Osteoblast (primary cell): ENCODE measurements at regions not wholly inside any gene's neighbourhood (a gene's known extent, or its start where the extent isn't known, plus 50 kb on each side); places are given as distances from the start of the nearest gene placed in this dataset.

Source experiments
- DNase-seq: peaks from one replicate; pipeline ENCODE4 v3.0.0; 2011; ENCODE audit warnings: low spot score, mixed read lengths; ENCODE audit not compliant: insufficient read length; ENCODE audit errors: missing footprints
- H2AFZ ChIP-seq: 2 replicates; pipeline ENCODE4 v1.6.0; 2011; ENCODE audit warnings: mild to moderate bottlenecking, low read length
- H3K27ac ChIP-seq: 2 replicates; pipeline ENCODE4 v1.5.1; 2011; ENCODE audit warnings: mild to moderate bottlenecking, low read depth, low read length, moderate library complexity
- H3K27me3 ChIP-seq: 2 replicates; pipeline ENCODE4 v1.6.0; 2012; ENCODE audit warnings: mild to moderate bottlenecking, control low read depth, inconsistent platforms, low read length, moderate library complexity; ENCODE audit not compliant: insufficient read depth
- H3K36me3 ChIP-seq: 2 replicates; pipeline ENCODE4 v1.5.1; 2011; ENCODE audit warnings: mild to moderate bottlenecking, low read length, control low read depth, moderate library complexity; ENCODE audit not compliant: insufficient read depth
- H3K4me1 ChIP-seq: 2 replicates; pipeline ENCODE4 v1.5.1; 2011; ENCODE audit warnings: mild to moderate bottlenecking, low read length, control low read depth, moderate library complexity; ENCODE audit not compliant: insufficient read depth
- H3K4me2 ChIP-seq: 2 replicates; pipeline ENCODE4 v1.6.0; 2011; ENCODE audit warnings: mild to moderate bottlenecking, low read length; ENCODE audit not compliant: insufficient read depth
- H3K4me3 ChIP-seq: fragments of 200-600 bp; sonication (generic); 3 replicates; pipeline ENCODE4 v1.5.1; 2012; ENCODE audit warnings: mild to moderate bottlenecking, low read length, inconsistent platforms; ENCODE audit not compliant: insufficient read depth
- H3K79me2 ChIP-seq: 2 replicates; pipeline ENCODE4 v1.6.0; 2012; ENCODE audit warnings: mild to moderate bottlenecking, low read length, control low read depth, inconsistent platforms; ENCODE audit not compliant: insufficient read depth
- H3K9me3 ChIP-seq: 2 replicates; pipeline ENCODE4 v1.5.1; 2011; ENCODE audit warnings: low read depth, low read length, control low read depth
- H4K20me1 ChIP-seq: 2 replicates; pipeline ENCODE4 v1.6.0; 2012; ENCODE audit warnings: mild to moderate bottlenecking, low read length, control low read depth; ENCODE audit not compliant: insufficient read depth
- TF ChIP-seq, protein P1 (sequence below): IDR thresholded peaks from 2 replicates; pipeline ENCODE4 v1.5.1; 2011; ENCODE audit warnings: mild to moderate bottlenecking, low read depth, low read length, moderate library complexity; ENCODE audit errors: extremely low read depth

DNA sequence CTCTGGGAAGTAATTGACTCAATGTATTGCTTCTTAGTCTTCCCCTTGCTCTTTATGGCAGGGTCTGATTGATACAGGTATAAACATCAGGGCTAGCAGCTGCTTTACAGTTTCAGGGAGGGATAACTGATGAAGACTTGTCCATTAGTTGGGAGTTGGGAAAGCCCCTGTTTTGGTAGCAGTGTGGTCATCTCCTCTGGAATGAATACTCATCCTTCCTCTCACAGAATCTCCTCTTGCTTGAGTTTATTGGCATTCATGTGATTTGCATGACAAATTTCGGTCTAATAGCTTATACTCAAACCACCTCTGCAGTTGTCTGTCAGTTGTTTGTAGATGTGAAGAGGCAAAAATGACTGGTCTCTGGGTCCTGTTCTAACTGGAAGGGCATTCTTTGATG is 79.7 kb downstream of the FAT3 start:
- TF ChIP-seq, protein P1, sequence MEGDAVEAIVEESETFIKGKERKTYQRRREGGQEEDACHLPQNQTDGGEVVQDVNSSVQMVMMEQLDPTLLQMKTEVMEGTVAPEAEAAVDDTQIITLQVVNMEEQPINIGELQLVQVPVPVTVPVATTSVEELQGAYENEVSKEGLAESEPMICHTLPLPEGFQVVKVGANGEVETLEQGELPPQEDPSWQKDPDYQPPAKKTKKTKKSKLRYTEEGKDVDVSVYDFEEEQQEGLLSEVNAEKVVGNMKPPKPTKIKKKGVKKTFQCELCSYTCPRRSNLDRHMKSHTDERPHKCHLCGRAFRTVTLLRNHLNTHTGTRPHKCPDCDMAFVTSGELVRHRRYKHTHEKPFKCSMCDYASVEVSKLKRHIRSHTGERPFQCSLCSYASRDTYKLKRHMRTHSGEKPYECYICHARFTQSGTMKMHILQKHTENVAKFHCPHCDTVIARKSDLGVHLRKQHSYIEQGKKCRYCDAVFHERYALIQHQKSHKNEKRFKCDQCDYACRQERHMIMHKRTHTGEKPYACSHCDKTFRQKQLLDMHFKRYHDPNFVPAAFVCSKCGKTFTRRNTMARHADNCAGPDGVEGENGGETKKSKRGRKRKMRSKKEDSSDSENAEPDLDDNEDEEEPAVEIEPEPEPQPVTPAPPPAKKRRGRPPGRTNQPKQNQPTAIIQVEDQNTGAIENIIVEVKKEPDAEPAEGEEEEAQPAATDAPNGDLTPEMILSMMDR, result no peak
- DNase-seq, result no peak
- Histone ChIP-seq H3K4me1 (no peaks in the 10 kb centered on the region), H3K27me3 (peaks cover 2% of the 10 kb centered on the region), H3K4me2 (no peak overlapping the region), H3K4me3 (no peak overlapping the region), H3K9me3 (no peaks in the 10 kb centered on the region), H4K20me1 (no peaks in the 10 kb centered on the region), H3K36me3 (no peaks in the 10 kb centered on the region), H3K79me2 (no peaks in the 10 kb centered on the region), H3K27ac (no peak overlapping the region), H2AFZ (no peak overlapping the region)

DNA sequence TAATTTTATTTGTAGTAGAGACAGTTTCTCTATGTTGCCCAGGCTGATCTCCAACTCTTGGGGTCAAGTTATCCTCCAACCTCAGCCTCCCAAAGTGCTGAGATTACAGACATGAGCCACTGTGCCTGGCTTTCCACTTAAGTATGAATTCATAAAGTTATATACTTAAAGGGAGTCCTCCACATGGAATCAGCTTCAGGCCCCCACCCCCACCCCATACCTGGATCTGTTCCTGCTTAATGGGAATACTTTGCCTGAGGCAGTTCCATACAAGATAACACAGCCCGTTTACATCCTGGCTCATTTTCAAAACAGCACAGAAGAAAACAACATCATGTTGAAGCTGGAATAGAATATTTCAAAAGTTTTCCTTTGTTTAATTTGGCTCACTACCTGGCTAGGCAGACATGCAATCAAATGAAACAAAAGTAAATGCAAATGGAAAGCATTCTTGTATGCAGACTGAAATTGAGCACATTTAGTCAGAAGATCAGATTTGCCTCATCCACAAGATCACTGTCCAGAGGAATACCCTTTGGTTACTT is 82.4 kb downstream of the FAT3 start:
- peaks cover 2% of the 10 kb centered on the region for H3K27me3 ChIP-seq
- TF ChIP-seq, protein P1, result no peak
- no peaks in the 10 kb centered on the region for H3K4me1 ChIP-seq
- no peaks in the 10 kb centered on the region for H4K20me1 ChIP-seq
- no peaks in the 10 kb centered on the region for H3K36me3 ChIP-seq
- no peaks in the 10 kb centered on the region for H3K79me2 ChIP-seq
- no peaks in the 10 kb centered on the region for H3K9me3 ChIP-seq
- no peak overlapping the region for H3K4me2 ChIP-seq
- H3K27ac ChIP-seq, result no peak overlapping the region
- no peak overlapping the region for H2AFZ ChIP-seq
- H3K4me3 ChIP-seq, result no peak overlapping the region
- DNase-seq, result no peak

DNA sequence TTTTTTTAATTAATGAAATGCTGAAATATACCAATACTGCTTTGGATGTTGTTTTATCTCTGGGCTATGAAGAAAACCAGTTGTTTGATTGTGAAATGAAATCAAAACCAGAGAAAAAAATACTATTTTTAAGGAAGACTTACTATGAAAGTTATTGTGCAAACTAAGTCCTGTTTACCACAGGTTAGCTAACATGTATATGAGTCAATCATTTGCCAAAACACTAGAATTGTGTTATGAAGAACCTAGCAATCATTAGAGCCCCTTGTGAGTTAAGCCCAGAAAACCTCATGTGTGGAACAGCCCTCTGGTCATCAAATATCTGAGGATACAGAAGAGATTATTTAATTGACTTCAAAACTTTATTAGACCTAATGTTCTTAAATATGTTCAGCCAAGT is 83.7 kb downstream of the FAT3 start:
- H3K4me1 ChIP-seq, result no peaks in the 10 kb centered on the region
- H3K36me3 ChIP-seq, result no peaks in the 10 kb centered on the region
- no peaks in the 10 kb centered on the region for H3K79me2 ChIP-seq
- H3K4me3 ChIP-seq, result no peak overlapping the region
- H3K4me2 ChIP-seq, result no peak overlapping the region
- H4K20me1 ChIP-seq, result no peaks in the 10 kb centered on the region
- peaks cover 2% of the 10 kb centered on the region for H3K27me3 ChIP-seq
- TF ChIP-seq, protein P1, result no peak
- no peak for DNase-seq
- no peak overlapping the region for H3K27ac ChIP-seq
- no peak overlapping the region for H2AFZ ChIP-seq
- no peaks in the 10 kb centered on the region for H3K9me3 ChIP-seq

DNA sequence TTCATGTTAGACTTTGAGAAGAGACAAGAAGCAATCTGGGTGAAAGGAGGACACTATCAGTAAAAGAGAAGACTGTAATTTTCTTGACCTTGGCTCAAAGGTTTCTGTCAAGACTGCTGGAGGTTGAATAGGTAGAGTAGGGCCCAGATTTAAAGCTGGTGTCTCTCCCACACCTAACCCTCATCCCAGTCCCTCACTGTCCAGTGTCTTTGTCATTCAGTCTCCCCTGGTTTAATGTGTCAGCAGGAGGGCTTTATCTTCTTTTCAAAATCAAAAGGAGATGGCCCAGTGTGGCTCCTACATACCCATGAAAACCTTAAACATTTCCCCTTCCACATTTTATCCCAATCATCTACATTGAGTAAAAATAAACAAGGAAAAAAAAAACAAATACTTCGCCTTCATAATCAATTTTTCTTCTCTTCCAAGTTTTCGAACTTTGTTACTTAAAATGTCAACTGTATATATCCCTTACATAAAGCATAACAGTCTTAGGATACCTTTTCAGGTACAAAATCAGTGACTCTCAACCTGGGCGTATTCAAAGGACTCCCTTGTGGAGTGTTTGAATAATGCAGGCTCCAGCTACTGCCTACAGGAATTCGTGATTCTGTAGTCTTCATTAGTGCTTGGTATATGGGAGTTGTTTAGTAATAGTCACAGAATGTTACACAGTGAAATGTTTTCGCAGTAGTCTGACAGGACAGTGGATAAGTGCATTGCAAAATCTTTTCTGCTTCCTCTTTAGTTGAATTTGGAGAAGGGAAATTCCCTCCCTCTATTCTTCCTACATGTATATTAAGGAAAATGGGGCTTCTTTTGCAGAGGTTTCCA is 87.2 kb downstream of the FAT3 start:
- Histone ChIP-seq H3K4me2 (no peak overlapping the region), H3K9me3 (no peaks in the 10 kb centered on the region), H3K27me3 (peaks cover 2% of the 10 kb centered on the region), H3K4me3 (no peak overlapping the region), H4K20me1 (no peaks in the 10 kb centered on the region), H2AFZ (no peak overlapping the region), H3K79me2 (no peaks in the 10 kb centered on the region), H3K27ac (no peak overlapping the region), H3K36me3 (no peaks in the 10 kb centered on the region), H3K4me1 (peaks cover 2% of the 10 kb centered on the region)
- no peak for DNase-seq
- TF ChIP-seq, protein P1, result no peak
